Posterior vena cava (tissue), 2 donors: ENCODE measurements at regions not wholly inside any gene's neighbourhood (a gene's known extent, or its start where the extent isn't known, plus 50 kb on each side); places are given as distances from the start of the nearest gene placed in this dataset.
"Not testable (repeated sequence)": the region's sequence is repeated elsewhere in the genome, so short reads cannot be mapped to it uniquely, and the experiment has no call there.

Source experiments
- DNase-seq: peaks from one replicate; pipeline ENCODE4 v3.0.0-alpha.2; 2020; ENCODE audit warnings: low spot score
- intact Hi-C, 2 donors: fragments of 100-400 bp; cut with DNase I; formaldehyde crosslinking; loops; one replicate each; pipeline versions ENCODE4 v1.14.1 to v1.14.2; 2022 to 2023
- donor health status: DM: yes; HTN: yes; CAD: no.
- donor health status: DM: yes; HTN: yes; CAD: no.

GRCh38 chr7:115799430-115799829 lies 231.1 kb downstream of the TFEC start:
- no peak for DNase-seq
- intact Hi-C loops = no loop called here

- intact Hi-C loops = no loop called here
- no peak for DNase-seq
These were observed 236.4 kb downstream of the TFEC start for GRCh38 chr7:115793958-115794702.

- intact Hi-C loops = no loop called here
- peak; percentile 75 for DNase-seq
These were observed 240.7 kb downstream of the TFEC start for GRCh38 chr7:115789901-115790300.

- DNase-seq, intact Hi-C loops: not testable (repeated sequence)
These were observed 241.1 kb downstream of the TFEC start for GRCh38 chr7:115789473-115789872.

- DNase-seq = no peak
- intact Hi-C loops = no loop called here
These were observed 247.7 kb downstream of the TFEC start for GRCh38 chr7:115782696-115783490.

- intact Hi-C loops = no loop called here
- DNase-seq = no peak
These were observed 251.0 kb downstream of the TFEC start for GRCh38 chr7:115779561-115779960.

GRCh38 chr7:115775981-115776380 lies 254.6 kb downstream of the TFEC start:
- intact Hi-C loops = loop anchor here in 1 of 2 donors (2.0 kb wide), 1 partner anchor 35 kb away; no protein-coding TSS in a partner anchor
- no peak for DNase-seq

GRCh38 chr7:115763347-115763746 lies 267.2 kb downstream of the TFEC start:
- DNase-seq = no peak
- intact Hi-C loops = no loop called here

- intact Hi-C loops = no loop called here
- no peak for DNase-seq
These were observed 272.5 kb downstream of the TFEC start for GRCh38 chr7:115758025-115758424.

GRCh38 chr7:115754226-115754625 lies 276.3 kb downstream of the TFEC start:
- DNase-seq = no peak
- intact Hi-C loops = no loop called here

- intact Hi-C loops = no loop called here
- peak; percentile 42 for DNase-seq
These were observed 280.6 kb downstream of the TFEC start for GRCh38 chr7:115749924-115750323.

- intact Hi-C loops = no loop called here
- DNase-seq = no peak
These were observed 282.3 kb downstream of the TFEC start for GRCh38 chr7:115748123-115748738.

GRCh38 chr7:115747174-115747573 lies 283.4 kb downstream of the TFEC start:
- intact Hi-C loops = no loop called here
- DNase-seq = no peak

- intact Hi-C loops = loop anchor here (2.0 to 5.0 kb wide), 2 partner anchors 35 to 882 kb away; no protein-coding TSS in a partner anchor
These were observed 290.5 kb downstream of the TFEC start for GRCh38 chr7:115740043-115740442.

GRCh38 chr7:115734641-115735040 lies 295.9 kb downstream of the TFEC start:
- no peak for DNase-seq
- intact Hi-C loops = no loop called here

More at GRCh38 chr7:115740043-115740442, 290.5 kb downstream of the TFEC start:
- DNase-seq = no peak

- DNase-seq = no peak
- intact Hi-C loops = no loop called here
These were observed 298.6 kb downstream of the TFEC start for GRCh38 chr7:115731796-115732471.

- intact Hi-C loops = no loop called here
- no peak for DNase-seq
These were observed 302.0 kb downstream of the TFEC start for GRCh38 chr7:115728518-115728917.

GRCh38 chr7:115724400-115725056 lies 306.0 kb downstream of the TFEC start:
- intact Hi-C loops = no loop called here
- DNase-seq = no peak
